PC-3 (cell line): ENCODE measurements at regions not wholly inside any gene's neighbourhood (a gene's known extent, or its start where the extent isn't known, plus 50 kb on each side); places are given as distances from the start of the nearest gene placed in this dataset.

Experiments used
- EZH2 ChIP-seq: fragments of 300-600 bp; sonication (generic); IDR thresholded peaks from one replicate; pipeline ENCODE4 v1.6.1; 2017; ENCODE audit warnings: antibody characterized with exemption, mild to moderate bottlenecking, low read length; ENCODE audit not compliant: unreplicated experiment
- EZH2phosphoT487 ChIP-seq: fragments of 300-600 bp; sonication (generic); IDR thresholded peaks from 2 replicates; pipeline ENCODE4 v1.6.1; 2018; ENCODE audit warnings: mild to moderate bottlenecking, antibody characterized with exemption, low read length, borderline replicate concordance
- TF ChIP-seq, protein P1 (sequence below): fragments of 300-600 bp; sonication (generic); conservative IDR thresholded peaks from 2 replicates; pipeline ENCODE4 v1.5.1; 2017; ENCODE audit warnings: antibody characterized with exemption, low read depth, mild to moderate bottlenecking, low read length

DNA sequence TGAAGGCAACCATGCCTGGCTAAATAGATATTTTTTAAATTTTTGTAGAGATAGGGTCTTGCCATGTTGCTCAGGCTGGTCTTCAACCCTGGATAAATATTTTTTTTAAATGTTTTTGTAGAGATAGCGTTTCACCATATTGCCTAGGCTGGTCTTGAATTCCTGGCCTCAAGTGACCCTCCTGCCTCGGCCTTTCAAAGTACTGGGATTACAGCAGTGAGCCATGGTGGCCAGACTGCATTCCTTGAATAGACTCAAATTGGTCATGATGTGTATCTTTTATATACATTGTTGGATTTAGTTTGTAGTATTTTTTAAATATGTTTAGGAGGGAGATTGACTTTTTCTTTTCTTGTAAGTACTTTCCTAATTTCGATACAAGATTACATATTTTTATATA, 325.7 kb upstream of the C11orf87 start:
- TF ChIP-seq, protein P1, sequence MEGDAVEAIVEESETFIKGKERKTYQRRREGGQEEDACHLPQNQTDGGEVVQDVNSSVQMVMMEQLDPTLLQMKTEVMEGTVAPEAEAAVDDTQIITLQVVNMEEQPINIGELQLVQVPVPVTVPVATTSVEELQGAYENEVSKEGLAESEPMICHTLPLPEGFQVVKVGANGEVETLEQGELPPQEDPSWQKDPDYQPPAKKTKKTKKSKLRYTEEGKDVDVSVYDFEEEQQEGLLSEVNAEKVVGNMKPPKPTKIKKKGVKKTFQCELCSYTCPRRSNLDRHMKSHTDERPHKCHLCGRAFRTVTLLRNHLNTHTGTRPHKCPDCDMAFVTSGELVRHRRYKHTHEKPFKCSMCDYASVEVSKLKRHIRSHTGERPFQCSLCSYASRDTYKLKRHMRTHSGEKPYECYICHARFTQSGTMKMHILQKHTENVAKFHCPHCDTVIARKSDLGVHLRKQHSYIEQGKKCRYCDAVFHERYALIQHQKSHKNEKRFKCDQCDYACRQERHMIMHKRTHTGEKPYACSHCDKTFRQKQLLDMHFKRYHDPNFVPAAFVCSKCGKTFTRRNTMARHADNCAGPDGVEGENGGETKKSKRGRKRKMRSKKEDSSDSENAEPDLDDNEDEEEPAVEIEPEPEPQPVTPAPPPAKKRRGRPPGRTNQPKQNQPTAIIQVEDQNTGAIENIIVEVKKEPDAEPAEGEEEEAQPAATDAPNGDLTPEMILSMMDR = no peak
- TF ChIP-seq EZH2phosphoT487 (no peak), EZH2 (no peak)
